Activated T-helper 2 cell treated with anti-CD3 and anti-CD28 coated beads, Interferon-gamma antibody, Interleukin-2, Interleukin-4, amounts not matched to agents 10 μg/mL and 5 μg/mL and 100 μg/mL, durations not matched to agents 14 hours and 24 hours and 36 hours (primary cell): ENCODE measurements at regions not wholly inside any gene's neighbourhood (a gene's known extent, or its start where the extent isn't known, plus 50 kb on each side); places are given as distances from the start of the nearest gene placed in this dataset.

Experiments
- DNase-seq: peaks from one replicate; pipeline ENCODE4 v3.0.0; 2021; ENCODE audit warnings: low spot score
- H3K27ac Mint-ChIP-seq: one replicate; pipeline ENCODE4 v1.8.0; 2021; ENCODE audit warnings: mixed read lengths
- H3K27me3 Mint-ChIP-seq: one replicate; pipeline ENCODE4 v1.8.0; 2021; ENCODE audit warnings: low read depth, mixed read lengths
- H3K36me3 Mint-ChIP-seq: one replicate; pipeline ENCODE4 v1.8.0; 2021; ENCODE audit warnings: low read depth, mixed read lengths
- H3K4me1 Mint-ChIP-seq: one replicate; pipeline ENCODE4 v1.8.0; 2021; ENCODE audit warnings: low read depth, mixed read lengths
- H3K4me3 Mint-ChIP-seq: one replicate; pipeline ENCODE4 v1.8.0; 2021; ENCODE audit warnings: low read depth, mild to moderate bottlenecking, moderate library complexity, mixed read lengths
- H3K9me3 Mint-ChIP-seq: one replicate; pipeline ENCODE4 v1.8.0; 2021; ENCODE audit warnings: mixed read lengths
- intact Hi-C: fragments of 100-400 bp; cut with micrococcal nuclease; formaldehyde crosslinking; loops from one replicate; pipeline ENCODE4 v1.15.1; 2023

- intact Hi-C loops, result no loop called here
- Mint-ChIP-seq H3K36me3 (no peaks in the 10 kb centered on the region), H3K27me3 (no peaks in the 10 kb centered on the region), H3K4me3 (no peak overlapping the region), H3K4me1 (no peaks in the 10 kb centered on the region), H3K9me3 (peaks cover 6% of the 10 kb centered on the region), H3K27ac (no peak overlapping the region)
- no peak for DNase-seq
Measured at GRCh38 chr6:23396949-23397348, 729.1 kb upstream of the NRSN1 start.

- H3K4me3 Mint-ChIP-seq, result no peak overlapping the region
- H3K27ac Mint-ChIP-seq, result no peak overlapping the region
- no peaks in the 10 kb centered on the region for H3K4me1 Mint-ChIP-seq
- H3K9me3 Mint-ChIP-seq, result peaks cover 6% of the 10 kb centered on the region
- H3K27me3 Mint-ChIP-seq, result no peaks in the 10 kb centered on the region
- H3K36me3 Mint-ChIP-seq, result no peaks in the 10 kb centered on the region
- no peak for DNase-seq
- intact Hi-C loops, result no loop called here
Measured at GRCh38 chr6:23403460-23403859, 722.6 kb upstream of the NRSN1 start.

- H3K27me3 Mint-ChIP-seq, result no peaks in the 10 kb centered on the region
- intact Hi-C loops, result no loop called here
- H3K9me3 Mint-ChIP-seq, result no peaks in the 10 kb centered on the region
- no peak overlapping the region for H3K4me3 Mint-ChIP-seq
- no peak for DNase-seq
- H3K4me1 Mint-ChIP-seq, result no peaks in the 10 kb centered on the region
- H3K36me3 Mint-ChIP-seq, result no peaks in the 10 kb centered on the region
- no peak overlapping the region for H3K27ac Mint-ChIP-seq
Measured at GRCh38 chr6:23409531-23409930, 716.5 kb upstream of the NRSN1 start.

GRCh38 chr6:23410439-23410838 lies 715.6 kb upstream of the NRSN1 start:
- no peak for DNase-seq

GRCh38 chr6:23412770-23413169 lies 713.2 kb upstream of the NRSN1 start:
- H3K36me3 Mint-ChIP-seq, result no peaks in the 10 kb centered on the region
- H3K27me3 Mint-ChIP-seq, result no peaks in the 10 kb centered on the region
- H3K27ac Mint-ChIP-seq, result no peak overlapping the region
- H3K4me3 Mint-ChIP-seq, result no peak overlapping the region
- no peaks in the 10 kb centered on the region for H3K9me3 Mint-ChIP-seq
- H3K4me1 Mint-ChIP-seq, result no peaks in the 10 kb centered on the region
- no peak for DNase-seq
- intact Hi-C loops, result no loop called here

More at GRCh38 chr6:23410439-23410838, 715.6 kb upstream of the NRSN1 start:
- no peaks in the 10 kb centered on the region for H3K27me3 Mint-ChIP-seq
- H3K4me3 Mint-ChIP-seq, result no peak overlapping the region
- no peaks in the 10 kb centered on the region for H3K36me3 Mint-ChIP-seq
- H3K9me3 Mint-ChIP-seq, result no peaks in the 10 kb centered on the region
- H3K4me1 Mint-ChIP-seq, result no peaks in the 10 kb centered on the region
- intact Hi-C loops, result no loop called here
- no peak overlapping the region for H3K27ac Mint-ChIP-seq

GRCh38 chr6:23413327-23414050 lies 712.5 kb upstream of the NRSN1 start:
- intact Hi-C loops, result no loop called here
- Mint-ChIP-seq H3K36me3 (no peaks in the 10 kb centered on the region), H3K27me3 (no peaks in the 10 kb centered on the region)

GRCh38 chr6:23414051-23414445 lies 712.0 kb upstream of the NRSN1 start:
- no peak overlapping the region for H3K4me3 Mint-ChIP-seq
- intact Hi-C loops, result no loop called here
- no peaks in the 10 kb centered on the region for H3K4me1 Mint-ChIP-seq
- no peak overlapping the region for H3K27ac Mint-ChIP-seq
- no peaks in the 10 kb centered on the region for H3K27me3 Mint-ChIP-seq
- no peak for DNase-seq
- H3K9me3 Mint-ChIP-seq, result no peaks in the 10 kb centered on the region
- no peaks in the 10 kb centered on the region for H3K36me3 Mint-ChIP-seq

More at GRCh38 chr6:23413327-23414050, 712.5 kb upstream of the NRSN1 start:
- DNase-seq, result no peak
- Mint-ChIP-seq H3K4me3 (no peak overlapping the region), H3K9me3 (no peaks in the 10 kb centered on the region), H3K27ac (no peak overlapping the region), H3K4me1 (no peaks in the 10 kb centered on the region)

- Mint-ChIP-seq H3K4me1 (no peaks in the 10 kb centered on the region), H3K4me3 (no peak overlapping the region), H3K27ac (no peak overlapping the region), H3K27me3 (no peaks in the 10 kb centered on the region), H3K36me3 (no peaks in the 10 kb centered on the region), H3K9me3 (no peaks in the 10 kb centered on the region)
- intact Hi-C loops, result no loop called here
- no peak for DNase-seq
Measured at GRCh38 chr6:23414922-23415321, 711.1 kb upstream of the NRSN1 start.

- no peaks in the 10 kb centered on the region for H3K27me3 Mint-ChIP-seq
- no peaks in the 10 kb centered on the region for H3K9me3 Mint-ChIP-seq
- no peaks in the 10 kb centered on the region for H3K4me1 Mint-ChIP-seq
- H3K4me3 Mint-ChIP-seq, result no peak overlapping the region
- intact Hi-C loops, result no loop called here
- H3K36me3 Mint-ChIP-seq, result no peaks in the 10 kb centered on the region
- H3K27ac Mint-ChIP-seq, result no peak overlapping the region
- DNase-seq, result no peak
Measured at GRCh38 chr6:23415819-23416427, 710.1 kb upstream of the NRSN1 start.

GRCh38 chr6:23417133-23417532 lies 708.9 kb upstream of the NRSN1 start:
- Mint-ChIP-seq H3K27ac (no peak overlapping the region), H3K4me1 (no peaks in the 10 kb centered on the region), H3K36me3 (no peaks in the 10 kb centered on the region), H3K9me3 (no peaks in the 10 kb centered on the region), H3K4me3 (no peak overlapping the region), H3K27me3 (no peaks in the 10 kb centered on the region)
- DNase-seq, result no peak
- intact Hi-C loops, result no loop called here

- no peak for DNase-seq
- H3K4me1 Mint-ChIP-seq, result no peaks in the 10 kb centered on the region
- H3K4me3 Mint-ChIP-seq, result no peak overlapping the region
- no peaks in the 10 kb centered on the region for H3K36me3 Mint-ChIP-seq
- H3K27me3 Mint-ChIP-seq, result no peaks in the 10 kb centered on the region
- intact Hi-C loops, result no loop called here
- H3K9me3 Mint-ChIP-seq, result no peaks in the 10 kb centered on the region
- H3K27ac Mint-ChIP-seq, result no peak overlapping the region
Measured at GRCh38 chr6:23418095-23418494, 707.9 kb upstream of the NRSN1 start.

- no peaks in the 10 kb centered on the region for H3K4me1 Mint-ChIP-seq
- no peaks in the 10 kb centered on the region for H3K27me3 Mint-ChIP-seq
- no peak overlapping the region for H3K4me3 Mint-ChIP-seq
- H3K27ac Mint-ChIP-seq, result no peak overlapping the region
- H3K9me3 Mint-ChIP-seq, result no peaks in the 10 kb centered on the region
- no peak for DNase-seq
- no peaks in the 10 kb centered on the region for H3K36me3 Mint-ChIP-seq
- intact Hi-C loops, result no loop called here
Measured at GRCh38 chr6:23419046-23419445, 707.0 kb upstream of the NRSN1 start.

GRCh38 chr6:23420659-23421350 lies 705.2 kb upstream of the NRSN1 start:
- intact Hi-C loops, result no loop called here
- Mint-ChIP-seq H3K36me3 (no peaks in the 10 kb centered on the region), H3K9me3 (no peaks in the 10 kb centered on the region), H3K27me3 (no peaks in the 10 kb centered on the region), H3K4me3 (no peak overlapping the region), H3K27ac (no peak overlapping the region), H3K4me1 (no peaks in the 10 kb centered on the region)
- DNase-seq, result no peak
